ENCODE measurements at regions not wholly inside any gene's neighbourhood (a gene's known extent, or its start where the extent isn't known, plus 50 kb on each side); places are given as distances from the start of the nearest gene placed in this dataset.
"Not testable (repeated sequence)": the region's sequence is repeated elsewhere in the genome, so short reads cannot be mapped to it uniquely, and the experiment has no call there.

GRCh38 chr3:94373456-94373855 is 310.6 kb downstream of the NSUN3 start:
- no peaks in the 10 kb centered on the region for H4K20me1 ChIP-seq (ENCODE audit: control insufficient read depth, insufficient read depth, low read length, poor library complexity, severe bottlenecking)
- H3K9ac ChIP-seq (ENCODE audit: low read length), result no peak overlapping the region
- H3K4me3 ChIP-seq (ENCODE audit: control extremely low read depth in 1 of 5, extremely low read depth in 1 of 5, insufficient read depth in 1 of 5, low read depth in 2 of 5, low read length in 4 of 5), result no peak overlapping the region
- no peaks in the 10 kb centered on the region for H3K79me2 ChIP-seq (ENCODE audit: control insufficient read depth, insufficient read depth, low read length)
- peaks cover 3% of the 10 kb centered on the region for H3K9me3 Mint-ChIP-seq (ENCODE audit: insufficient read depth)
- no peaks in the 10 kb centered on the region for H3K27me3 ChIP-seq (replicated peaks in 1 of 4; ENCODE audit: control extremely low read depth in 1 of 4, control insufficient read depth in 3 of 4, insufficient read depth in 4 of 4, low read length in 3 of 4)
- DNase-seq, result no peak
- no peaks in the 10 kb centered on the region for H3K36me3 ChIP-seq (replicated peaks in 1 of 2; ENCODE audit: control extremely low read depth in 1 of 2, control insufficient read depth in 1 of 2, extremely low read depth in 1 of 2, insufficient read depth in 2 of 2, low read length in 1 of 2)
- peaks cover 0 to 6% (median 0%) of the 10 kb centered on the region in 3 donors for H3K9me3 ChIP-seq (ENCODE audit: control extremely low read depth in 1 of 3, control insufficient read depth in 2 of 3, insufficient read depth in 1 of 3, low read length in 2 of 3)
- ChIA-PET POLR2A (no interaction called here), CTCF (no interaction called here)
- TF ChIP-seq EZH2 (IDR thresholded peaks at IDR 0.05; ENCODE audit: borderline replicate concordance, insufficient read depth, low read depth, low read length, poor library complexity, severe bottlenecking) (no peak), CTCF (IDR thresholded peaks at IDR 0.05) (no peak)
- no peaks in the 10 kb centered on the region for H3K4me1 ChIP-seq (ENCODE audit: control insufficient read depth in 2 of 2, insufficient read depth in 2 of 2, low read length in 2 of 2)
- H3K4me2 ChIP-seq (replicated peaks; ENCODE audit: low read depth, low read length, poor library complexity, severe bottlenecking), result no peak overlapping the region
- no peak overlapping the region for H3K27ac ChIP-seq (ENCODE audit: low read length in 2 of 2)
- ATAC-seq (ENCODE audit: low read depth), result no peak
- no peaks in the 10 kb centered on the region for H3K27me3 Mint-ChIP-seq
- H3K27ac Mint-ChIP-seq, result no peak overlapping the region
- no peaks in the 10 kb centered on the region for H3K4me1 Mint-ChIP-seq
- intact Hi-C loops (cut with micrococcal nuclease), result no loop called here
- H3K4me3 Mint-ChIP-seq, result no peak overlapping the region
- no peak overlapping the region for H2AFZ ChIP-seq (ENCODE audit: insufficient read depth, low read depth, low read length, poor library complexity, severe bottlenecking)

GRCh38 chr3:94374439-94375161 is 311.7 kb downstream of the NSUN3 start:
- intact Hi-C loops (cut with micrococcal nuclease), result no loop called here
- ATAC-seq (ENCODE audit: low read depth) (no peak), DNase-seq (no peak)
- peaks cover 3% of the 10 kb centered on the region for H3K9me3 Mint-ChIP-seq (ENCODE audit: insufficient read depth)
- Histone ChIP-seq H3K4me3 (ENCODE audit: control extremely low read depth in 1 of 5, extremely low read depth in 1 of 5, insufficient read depth in 1 of 5, low read depth in 2 of 5, low read length in 4 of 5) (no peak overlapping the region), H3K4me2 (replicated peaks; ENCODE audit: low read depth, low read length, poor library complexity, severe bottlenecking) (no peak overlapping the region), H3K36me3 (replicated peaks in 1 of 2; ENCODE audit: control extremely low read depth in 1 of 2, control insufficient read depth in 1 of 2, extremely low read depth in 1 of 2, insufficient read depth in 2 of 2, low read length in 1 of 2) (no peaks in the 10 kb centered on the region), H3K9ac (ENCODE audit: low read length) (no peak overlapping the region), H3K9me3 (ENCODE audit: control extremely low read depth in 1 of 3, control insufficient read depth in 2 of 3, insufficient read depth in 1 of 3, low read length in 2 of 3) (peaks cover 0 to 6% (median 0%) of the 10 kb centered on the region in 3 donors), H3K4me1 (ENCODE audit: control insufficient read depth in 2 of 2, insufficient read depth in 2 of 2, low read length in 2 of 2) (no peaks in the 10 kb centered on the region), H3K27me3 (replicated peaks in 1 of 4; ENCODE audit: control extremely low read depth in 1 of 4, control insufficient read depth in 3 of 4, insufficient read depth in 4 of 4, low read length in 3 of 4) (no peaks in the 10 kb centered on the region), H4K20me1 (ENCODE audit: control insufficient read depth, insufficient read depth, low read length, poor library complexity, severe bottlenecking) (no peaks in the 10 kb centered on the region), H3K79me2 (ENCODE audit: control insufficient read depth, insufficient read depth, low read length) (no peaks in the 10 kb centered on the region), H2AFZ (ENCODE audit: insufficient read depth, low read depth, low read length, poor library complexity, severe bottlenecking) (no peak overlapping the region), H3K27ac (ENCODE audit: low read length in 2 of 2) (no peak overlapping the region)
- H3K27ac Mint-ChIP-seq, result no peak overlapping the region
- TF ChIP-seq CTCF (IDR thresholded peaks at IDR 0.05), result no peak
- no peak for TF ChIP-seq EZH2 (IDR thresholded peaks at IDR 0.05; ENCODE audit: borderline replicate concordance, insufficient read depth, low read depth, low read length, poor library complexity, severe bottlenecking)
- POLR2A ChIA-PET, result no interaction called here
- CTCF ChIA-PET, result no interaction called here
- no peak overlapping the region for H3K4me3 Mint-ChIP-seq
- no peaks in the 10 kb centered on the region for H3K27me3 Mint-ChIP-seq
- no CpG with 5 or more reads among the region's 1 CpG for WGBS (ENCODE audit: insufficient coverage)
- no peaks in the 10 kb centered on the region for H3K4me1 Mint-ChIP-seq

- H3K4me3 Mint-ChIP-seq; H3K4me2 ChIP-seq (replicated peaks; ENCODE audit: low read depth, low read length, poor library complexity, severe bottlenecking); ATAC-seq (ENCODE audit: low read depth); H3K36me3 ChIP-seq (replicated peaks in 1 of 2; ENCODE audit: control extremely low read depth in 1 of 2, control insufficient read depth in 1 of 2, extremely low read depth in 1 of 2, insufficient read depth in 2 of 2, low read length in 1 of 2); DNase-seq; H3K79me2 ChIP-seq (ENCODE audit: control insufficient read depth, insufficient read depth, low read length); H3K4me1 ChIP-seq (ENCODE audit: control insufficient read depth in 2 of 2, insufficient read depth in 2 of 2, low read length in 2 of 2); H4K20me1 ChIP-seq (ENCODE audit: control insufficient read depth, insufficient read depth, low read length, poor library complexity, severe bottlenecking); H3K4me3 ChIP-seq (ENCODE audit: control extremely low read depth in 1 of 5, extremely low read depth in 1 of 5, insufficient read depth in 1 of 5, low read depth in 2 of 5, low read length in 4 of 5); H3K9me3 ChIP-seq (ENCODE audit: control extremely low read depth in 1 of 3, control insufficient read depth in 2 of 3, insufficient read depth in 1 of 3, low read length in 2 of 3); CTCF ChIA-PET; H3K27ac Mint-ChIP-seq; intact Hi-C loops (cut with micrococcal nuclease); H3K9me3 Mint-ChIP-seq (ENCODE audit: insufficient read depth); H3K4me1 Mint-ChIP-seq; H2AFZ ChIP-seq (ENCODE audit: insufficient read depth, low read depth, low read length, poor library complexity, severe bottlenecking); H3K27ac ChIP-seq (ENCODE audit: low read length in 2 of 2); H3K9ac ChIP-seq (ENCODE audit: low read length); H3K27me3 Mint-ChIP-seq; H3K27me3 ChIP-seq (replicated peaks in 1 of 4; ENCODE audit: control extremely low read depth in 1 of 4, control insufficient read depth in 3 of 4, insufficient read depth in 4 of 4, low read length in 3 of 4); POLR2A ChIA-PET: not testable (repeated sequence)
- WGBS (ENCODE audit: insufficient coverage), result no CpG with 5 or more reads among the region's 3 CpGs
These were observed 314.3 kb downstream of the NSUN3 start for GRCh38 chr3:94377123-94377696.

Data from B cell (primary cell).